Colonic mucosa (tissue), 4 donors: ENCODE measurements at regions not wholly inside any gene's neighbourhood (a gene's known extent, or its start where the extent isn't known, plus 50 kb on each side); places are given as distances from the start of the nearest gene placed in this dataset.

Source experiments
- DNase-seq: peaks from one replicate; pipeline ENCODE4 v3.0.0-alpha.2; 2020
- H3K27ac ChIP-seq: fragments of 200-600 bp; one replicate; pipeline ENCODE4 v1.8.0; 2021
- H3K27me3 ChIP-seq: fragments of 200-600 bp; one replicate; pipeline ENCODE4 v1.8.0; 2021
- H3K36me3 ChIP-seq: fragments of 200-600 bp; one replicate; pipeline ENCODE4 v1.8.0; 2021
- H3K4me1 ChIP-seq: fragments of 200-600 bp; one replicate; pipeline ENCODE4 v1.8.0; 2021; ENCODE audit warnings: mild to moderate bottlenecking
- H3K4me3 ChIP-seq: fragments of 200-600 bp; one replicate; pipeline ENCODE4 v1.8.0; 2021
- H3K9ac ChIP-seq, 2 donors: one replicate each; pipeline ENCODE4 v1.7.0; 2013; ENCODE audit warnings: control low read depth in 2 of 2, low read depth in 2 of 2, low read length in 2 of 2
- H3K9me3 ChIP-seq: fragments of 200-600 bp; one replicate; pipeline ENCODE4 v1.8.0; 2021
- CTCF ChIP-seq: fragments of 200-600 bp; IDR thresholded peaks from one replicate; pipeline ENCODE4 v1.8.0; 2022; ENCODE audit warnings: antibody characterized with exemption, mild to moderate bottlenecking
- intact Hi-C: fragments of 100-400 bp; cut with DNase I; formaldehyde crosslinking; loops from one replicate; pipeline ENCODE4 v1.14.1; 2022
- donor health status: healthy.
- donor health status: DM: no; HTN: no; CAD: no.
- donor health status: DM: no; HTN: no; CAD: no.

GRCh38 chr22:48952256-48953102 is 875.2 kb downstream of the BRD1 start:
- Histone ChIP-seq H3K9me3 (no peaks in the 10 kb centered on the region), H3K4me3 (no peak overlapping the region), H3K36me3 (no peaks in the 10 kb centered on the region), H3K27ac (no peak overlapping the region), H3K4me1 (no peaks in the 10 kb centered on the region), H3K27me3 (no peaks in the 10 kb centered on the region), H3K9ac (no peak overlapping the region)
- TF ChIP-seq CTCF = no peak
- peak; percentile 2 for DNase-seq
- intact Hi-C loops = no loop called here

GRCh38 chr22:48951836-48952235 is 875.8 kb downstream of the BRD1 start:
- intact Hi-C loops = no loop called here
- H3K9me3 ChIP-seq = no peaks in the 10 kb centered on the region

GRCh38 chr22:48950151-48950915 is 877.3 kb downstream of the BRD1 start:
- DNase-seq = no peak
- intact Hi-C loops = no loop called here
- H3K4me3 ChIP-seq = no peak overlapping the region
- TF ChIP-seq CTCF = no peak
- H3K9me3 ChIP-seq = no peaks in the 10 kb centered on the region
- H3K27me3 ChIP-seq = no peaks in the 10 kb centered on the region
- H3K36me3 ChIP-seq = no peaks in the 10 kb centered on the region
- no peak overlapping the region for H3K9ac ChIP-seq
- H3K27ac ChIP-seq = no peak overlapping the region
- no peaks in the 10 kb centered on the region for H3K4me1 ChIP-seq

More at GRCh38 chr22:48951836-48952235, 875.8 kb downstream of the BRD1 start:
- no peak overlapping the region for H3K4me3 ChIP-seq
- no peaks in the 10 kb centered on the region for H3K36me3 ChIP-seq
- no peaks in the 10 kb centered on the region for H3K27me3 ChIP-seq
- no peaks in the 10 kb centered on the region for H3K4me1 ChIP-seq
- no peak overlapping the region for H3K27ac ChIP-seq
- DNase-seq = no peak
- H3K9ac ChIP-seq = no peak overlapping the region
- TF ChIP-seq CTCF = no peak

GRCh38 chr22:48949375-48950149 is 878.1 kb downstream of the BRD1 start:
- no peaks in the 10 kb centered on the region for H3K27me3 ChIP-seq
- no peaks in the 10 kb centered on the region for H3K36me3 ChIP-seq
- DNase-seq = no peak
- H3K4me3 ChIP-seq = no peak overlapping the region
- no peaks in the 10 kb centered on the region for H3K9me3 ChIP-seq
- no peak for TF ChIP-seq CTCF
- no peak overlapping the region for H3K9ac ChIP-seq
- intact Hi-C loops = no loop called here
- H3K4me1 ChIP-seq = no peaks in the 10 kb centered on the region
- H3K27ac ChIP-seq = no peak overlapping the region

- no peak for DNase-seq
- intact Hi-C loops = no loop called here
- H3K36me3 ChIP-seq = no peaks in the 10 kb centered on the region
Observed at GRCh38 chr22:48948575-48949170, 879.0 kb downstream of the BRD1 start.

More at GRCh38 chr22:48948575-48949170, 879.0 kb downstream of the BRD1 start:
- no peak overlapping the region for H3K9ac ChIP-seq
- no peak for TF ChIP-seq CTCF
- no peaks in the 10 kb centered on the region for H3K9me3 ChIP-seq
- H3K4me1 ChIP-seq = no peaks in the 10 kb centered on the region
- no peak overlapping the region for H3K4me3 ChIP-seq
- H3K27ac ChIP-seq = no peak overlapping the region
- H3K27me3 ChIP-seq = no peaks in the 10 kb centered on the region
